K562 (cell line): ENCODE measurements at regions not wholly inside any gene's neighbourhood (a gene's known extent, or its start where the extent isn't known, plus 50 kb on each side); places are given as distances from the start of the nearest gene placed in this dataset.
A peak's percentile ranks its signal among the peaks of the same experiment; 100 is the strongest.
"Not testable (repeated sequence)": the region's sequence is repeated elsewhere in the genome, so short reads cannot be mapped to it uniquely, and the experiment has no call there.

Experiments
- ATAC-seq: fragments of 200-7000 bp; cut with Tn5 transposase; 3 replicates; pipeline ENCODE4 v1.9.1; 2020; ENCODE audit warnings: moderate library complexity
- BruUV-seq: library from RNA; stranded (reverse); fragments of 400-500 nt; replicated peaks from 2 replicates; lab custom pipeline; 2021; lab: Mats Ljungman, UMichigan
- CTCF ChIA-PET: fragments of 300-600 bp; formaldehyde crosslinking; extraction: SDS; loops from one replicate; lab custom pipeline; 2021; ENCODE audit warnings: low intra/inter-chr PET ratio; lab: Yijun Ruan, JAX
- POLR2A ChIA-PET: fragments of 300-600, 350-650 bp; sonication (Branson Sonifier 250); formaldehyde crosslinking; extraction: SDS; loops from one replicate; lab custom pipeline; 2021; ENCODE audit warnings: antibody characterized with exemption, inconsistent platforms; lab: Yijun Ruan, JAX
- DNase-seq, 4 experiments: peaks; one replicate each; pipeline versions ENCODE4 v3.0.0 to v3.0.0-alpha.2; 2011 to 2018; ENCODE audit warnings: low spot score in 3 of 4, mixed read lengths in 3 of 4; ENCODE audit errors: extremely low read depth in 1 of 4
- FAIRE-seq: peaks from 2 replicates; lab custom pipeline; 2011; peaks lifted over from hg19 to GRCh38; lab: Jason Lieb, UNC
- H2AFZ ChIP-seq: 2 replicates; pipeline ENCODE4 v1.6.0; 2011; ENCODE audit warnings: low read depth, low read length, control low read depth, inconsistent platforms
- H3K27ac ChIP-seq: fragments of 200-600 bp; 3 replicates; pipeline ENCODE4 v1.8.0; 2011; ENCODE audit warnings: low read depth, mild to moderate bottlenecking, control low read depth, inconsistent platforms, low read length, moderate library complexity, mixed read lengths; ENCODE audit errors: extremely low read depth
- H3K27me3 ChIP-seq, 2 experiments: fragments of 300-600 bp in 1 of 2; 2 replicates in 1 of 2; 3 replicates in 1 of 2; pipeline versions ENCODE4 v1.6.0 to v1.8.0; 2011; ENCODE audit warnings: inconsistent platforms in 2 of 2, low read length in 2 of 2, mild to moderate bottlenecking in 1 of 2, mixed read lengths in 1 of 2, moderate library complexity in 1 of 2; ENCODE audit not compliant: control insufficient read depth in 2 of 2, insufficient read depth in 2 of 2
- H3K36me3 ChIP-seq: fragments of 300-600 bp; 3 replicates; pipeline ENCODE4 v1.8.0; 2011; ENCODE audit warnings: mild to moderate bottlenecking, low read length, inconsistent platforms; ENCODE audit not compliant: control insufficient read depth, insufficient read depth
- H3K4me1 ChIP-seq, 2 experiments: fragments of 200-600 bp in 1 of 2; replicated peaks in 1 of 2; 2 replicates in 1 of 2; 3 replicates in 1 of 2; pipeline versions ENCODE4 v1.5.1 to v1.8.0; 2011; ENCODE audit warnings: inconsistent platforms in 2 of 2, low read length in 2 of 2, mild to moderate bottlenecking in 1 of 2, mixed read lengths in 1 of 2, moderate library complexity in 1 of 2; ENCODE audit not compliant: control insufficient read depth in 2 of 2, insufficient read depth in 2 of 2
- H3K4me2 ChIP-seq: 2 replicates; pipeline ENCODE4 v1.6.1; 2011; ENCODE audit warnings: low read length, control low read depth, inconsistent platforms, mixed read lengths; ENCODE audit not compliant: insufficient read depth
- H3K4me3 ChIP-seq: fragments of 200-600 bp; sonication (generic), shearing (Covaris generic); 2 replicates; pipeline ENCODE4 v1.5.1; 2016; ENCODE audit warnings: control low read depth, inconsistent platforms
- H3K79me2 ChIP-seq: fragments of 200-600 bp; 3 replicates; pipeline ENCODE4 v1.8.0; 2011; ENCODE audit warnings: low read length, inconsistent platforms; ENCODE audit not compliant: control insufficient read depth, insufficient read depth
- H3K9ac ChIP-seq, 2 experiments: 2 replicates each; pipeline versions ENCODE4 v1.6.0 to v1.6.1; 2011; ENCODE audit warnings: low read depth in 2 of 2, low read length in 2 of 2, control low read depth in 1 of 2, inconsistent platforms in 1 of 2, mild to moderate bottlenecking in 1 of 2, mixed read lengths in 1 of 2; ENCODE audit not compliant: insufficient read depth in 1 of 2
- H3K9me1 ChIP-seq: one replicate; pipeline ENCODE4 v1.6.0; 2011; ENCODE audit warnings: inconsistent platforms, mild to moderate bottlenecking, low read length, moderate library complexity; ENCODE audit not compliant: control insufficient read depth, insufficient read depth
- H3K9me3 ChIP-seq: replicated peaks from 2 replicates; pipeline ENCODE4 v1.5.1; 2011; ENCODE audit warnings: low read depth, low read length, inconsistent platforms; ENCODE audit not compliant: control insufficient read depth, insufficient read depth
- H4K20me1 ChIP-seq: replicated peaks from 2 replicates; pipeline ENCODE4 v1.6.1; 2011; ENCODE audit warnings: low read length, inconsistent platforms, mixed read lengths; ENCODE audit not compliant: control insufficient read depth, insufficient read depth
- E2F3 ChIP-seq: fragments of 250-450 bp; sonication (Bioruptor Pico); IDR thresholded peaks from 2 replicates; pipeline ENCODE4 v1.4.0; 2020; ENCODE audit warnings: mild to moderate bottlenecking
- NFYB ChIP-seq: IDR thresholded peaks from 2 replicates; pipeline ENCODE4 v1.6.1; 2011; ENCODE audit warnings: mild to moderate bottlenecking, moderate library complexity; ENCODE audit not compliant: insufficient read length; ENCODE audit errors: extremely low read depth
- TEAD1 ChIP-seq, 2 experiments: fragments of 450-650 bp in 1 of 2; sonication (generic) in 1 of 2; formaldehyde crosslinking; IDR thresholded peaks; 2 replicates each; pipeline versions ENCODE4 v1.4.0 to v1.8.0; 2020 to 2022; ENCODE audit warnings: mild to moderate bottlenecking in 2 of 2, missing genetic modification reagents in 1 of 2
- ZBTB40 ChIP-seq, 2 experiments: fragments of 450-650 bp in 1 of 2; sonication (generic) in 1 of 2; formaldehyde crosslinking in 1 of 2; IDR thresholded peaks; 2 replicates each; pipeline versions ENCODE4 v1.7.1 to v1.9.0; 2016 to 2022; ENCODE audit warnings: inconsistent platforms in 1 of 2, mild to moderate bottlenecking in 1 of 2, missing genetic modification reagents in 1 of 2
- ZNF57 ChIP-seq: fragments of 450-650 bp; formaldehyde crosslinking; IDR thresholded peaks from 2 replicates; pipeline ENCODE4 v1.4.0; 2020; ENCODE audit warnings: mild to moderate bottlenecking, moderate library complexity
- WGBS: fragments of 100-300 bp; shearing (Covaris generic); methylation state at CpG from one replicate; pipeline ENCODE4 v1.1.6; 2016; ENCODE audit warnings: low coverage, mixed read lengths; ENCODE audit not compliant: insufficient coverage; ENCODE audit errors: missing lambda C conversion rate; 5-methylcytosine and 5-hydroxymethylcytosine counted together
- in situ Hi-C: fragments of 300-500 bp; cut with MboI; formaldehyde crosslinking; loops from 4 replicates; pipeline ENCODE4 v1.15.0; 2018; ENCODE audit warnings: inconsistent platforms, mixed read lengths
- intact Hi-C: fragments of 100-400 bp; cut with micrococcal nuclease; formaldehyde crosslinking; loops from 2 replicates; pipeline ENCODE4 v1.14.2; 2022

GRCh38 chr17:12231355-12231682 is 210.6 kb downstream of the MAP2K4 start (continued):
- TF ChIP-seq E2F3 (CRISPR knock-in tag) (no peak), ZNF57 (CRISPR knock-in tag) (no peak)

DNA sequence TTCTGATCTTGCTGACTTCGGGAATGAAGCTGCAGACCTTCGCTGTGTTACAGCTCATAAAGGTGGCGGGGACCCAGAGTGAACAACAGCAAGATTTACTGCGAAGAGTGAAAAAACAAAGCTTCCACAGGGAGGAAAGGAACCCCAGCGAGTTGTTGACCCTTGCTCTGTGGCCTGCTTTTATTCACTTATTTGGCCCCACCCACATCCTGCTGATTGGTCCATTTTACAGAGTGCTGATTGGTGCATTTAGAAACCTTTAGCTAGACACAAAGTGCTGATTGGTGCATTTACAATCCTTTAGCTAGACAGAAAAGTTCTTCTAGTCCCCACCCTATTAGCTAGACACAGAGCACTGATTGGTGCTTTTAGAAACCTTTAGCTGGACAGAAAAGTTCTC is 218.3 kb downstream of the MAP2K4 start:
- FAIRE-seq, intact Hi-C loops: not testable (repeated sequence)
- WGBS: 3% methylated on average over 5 of the region's 5 CpGs

GRCh38 chr17:12242345-12242954 is 221.8 kb downstream of the MAP2K4 start:
- no TSS peak for BruUV-seq
- H3K79me2 ChIP-seq: no peaks in the 10 kb centered on the region
- 2% methylated on average over 7 of the region's 9 CpGs for WGBS
- H3K9ac ChIP-seq: no peak overlapping the region
- no peaks in the 10 kb centered on the region for H4K20me1 ChIP-seq
- DNase-seq (no peak), FAIRE-seq (no peak), ATAC-seq (no peak)
- H3K9me3 ChIP-seq: no peaks in the 10 kb centered on the region
- in situ Hi-C loops: no loop called here
- H3K4me3 ChIP-seq: no peak overlapping the region
- POLR2A ChIA-PET: no interaction called here
- intact Hi-C loops: no loop called here
- no peaks in the 10 kb centered on the region for H3K36me3 ChIP-seq
- H3K4me2 ChIP-seq: no peak overlapping the region
- no peaks in the 10 kb centered on the region for H3K9me1 ChIP-seq
- H3K4me1 ChIP-seq: no peaks in the 10 kb centered on the region
- H2AFZ ChIP-seq: no peak overlapping the region
- H3K27me3 ChIP-seq: no peaks in the 10 kb centered on the region
- CTCF ChIA-PET: no interaction called here
- no peak overlapping the region for H3K27ac ChIP-seq
- TF ChIP-seq TEAD1 (CRISPR knock-in tag; IDR thresholded peaks at IDR 0.05): no peak
- no peak for TF ChIP-seq ZBTB40 (IDR thresholded peaks at IDR 0.05)
- TF ChIP-seq ZBTB40 (CRISPR knock-in tag; IDR thresholded peaks at IDR 0.05): no peak

More for the DNA sequence above, 218.3 kb downstream of the MAP2K4 start:
- peak; percentile 71 for TF ChIP-seq NFYB
- TF ChIP-seq, all 486 proteins: peak for 1; not testable (repeated sequence) for 485
- H3K9me3 ChIP-seq, H3K4me3 ChIP-seq, H3K4me2 ChIP-seq, H3K4me1 ChIP-seq, in situ Hi-C loops, H3K36me3 ChIP-seq, H2AFZ ChIP-seq, CTCF ChIA-PET, DNase-seq, H3K9me1 ChIP-seq, H3K27ac ChIP-seq, H4K20me1 ChIP-seq, H3K79me2 ChIP-seq, H3K27me3 ChIP-seq, H3K9ac ChIP-seq, ATAC-seq, BruUV-seq: not testable (repeated sequence)
- POLR2A ChIA-PET: interaction anchor here (0.6 kb wide), 1 partner anchor 972 kb away, joined by 6 read pairs; no protein-coding TSS in a partner anchor
